ENCODE measurements at regions not wholly inside any gene's neighbourhood (a gene's known extent, or its start where the extent isn't known, plus 50 kb on each side); places are given as distances from the start of the nearest gene placed in this dataset.

GRCh38 chr2:207412787-207413310 is 116.9 kb upstream of the CREB1 start:
- TF ChIP-seq CTCF (IDR thresholded peaks at IDR 0.05; ENCODE audit: insufficient read depth, low read length) (no peak), POLR2AphosphoS5 (IDR thresholded peaks at IDR 0.05; ENCODE audit: low read depth) (no peak), SPI1 (IDR thresholded peaks at IDR 0.05; ENCODE audit: borderline replicate concordance, low read depth) (no peak), REST (IDR thresholded peaks at IDR 0.05; ENCODE audit: insufficient replicate concordance, low read depth) (no peak), GABPA (IDR thresholded peaks at IDR 0.05; ENCODE audit: low read depth) (no peak)

Measured in HL-60 (cell line).